Endothelial cell of umbilical vein (primary cell): ENCODE measurements at regions not wholly inside any gene's neighbourhood (a gene's known extent, or its start where the extent isn't known, plus 50 kb on each side); places are given as distances from the start of the nearest gene placed in this dataset.

Experiments used
- BruUV-seq: library from RNA; stranded (reverse); fragments of 400-500 nt; replicated peaks from 2 replicates; lab custom pipeline; 2021; lab: Mats Ljungman, UMichigan
- CTCF ChIA-PET: fragments of 300-600, 350-600 bp; sonication (Branson Sonifier 250); formaldehyde crosslinking; loops from one replicate; lab custom pipeline; 2021; ENCODE audit warnings: antibody characterized with exemption, inconsistent platforms; lab: Charles Lee
- POLR2A ChIA-PET: fragments of 300-600, 350-600 bp; sonication (Branson Sonifier 250); formaldehyde crosslinking; loops from one replicate; lab custom pipeline; 2021; ENCODE audit warnings: antibody characterized with exemption, inconsistent platforms; lab: Charles Lee
- DNase-seq: peaks from one replicate; pipeline ENCODE4 v3.0.0-alpha.2; 2011; ENCODE audit warnings: low read depth, low spot score
- FAIRE-seq: peaks from 2 replicates; lab custom pipeline; 2011; peaks lifted over from hg19 to GRCh38; lab: Jason Lieb, UNC
- H2AFZ ChIP-seq: 2 replicates; pipeline ENCODE4 v1.6.0; 2012; ENCODE audit warnings: low read depth, low read length, control low read depth, inconsistent platforms
- H3K27ac ChIP-seq: 2 replicates; pipeline ENCODE4 v1.5.1; 2011; ENCODE audit warnings: low read depth, mild to moderate bottlenecking, control low read depth, low read length, moderate library complexity; ENCODE audit not compliant: insufficient read depth
- H3K27me3 ChIP-seq, 2 experiments: 2 replicates each; pipeline versions ENCODE4 v1.6.0 to v1.6.1; 2011; ENCODE audit warnings: low read length in 2 of 2, mixed read lengths in 1 of 2; ENCODE audit not compliant: control insufficient read depth in 2 of 2, insufficient read depth in 2 of 2
- H3K36me3 ChIP-seq, 2 experiments: 2 replicates in 1 of 2; 3 replicates in 1 of 2; pipeline ENCODE4 v1.5.1; 2011; ENCODE audit warnings: low read length in 2 of 2, mild to moderate bottlenecking in 1 of 2, moderate library complexity in 1 of 2; ENCODE audit not compliant: control insufficient read depth in 2 of 2, insufficient read depth in 2 of 2; ENCODE audit errors: extremely low read depth in 1 of 2
- H3K4me1 ChIP-seq: 3 replicates; pipeline ENCODE4 v1.5.1; 2011; ENCODE audit warnings: mild to moderate bottlenecking, low read length; ENCODE audit not compliant: control insufficient read depth, insufficient read depth; ENCODE audit errors: extremely low read depth
- H3K4me2 ChIP-seq: 2 replicates; pipeline ENCODE4 v1.6.1; 2011; ENCODE audit warnings: low read length, control low read depth, mixed read lengths; ENCODE audit not compliant: insufficient read depth
- H3K4me3 ChIP-seq, 3 experiments: fragments of 200-600 bp in 1 of 3; sonication (generic), shearing (Covaris generic) in 1 of 3; replicated peaks in 1 of 3; 2 replicates each; pipeline ENCODE4 v1.5.1; 2011 to 2016; ENCODE audit warnings: control low read depth in 3 of 3, low read length in 3 of 3, mild to moderate bottlenecking in 2 of 3, inconsistent platforms in 1 of 3, low read depth in 1 of 3, moderate library complexity in 1 of 3; ENCODE audit not compliant: insufficient read depth in 1 of 3
- H3K79me2 ChIP-seq: 2 replicates; pipeline ENCODE4 v1.6.0; 2012; ENCODE audit warnings: low read length, inconsistent platforms; ENCODE audit not compliant: control insufficient read depth, insufficient read depth
- H3K9ac ChIP-seq: replicated peaks from 2 replicates; pipeline ENCODE3; 2011; ENCODE audit warnings: low read length, control low read depth; ENCODE audit not compliant: insufficient read depth; ENCODE audit errors: extremely low read depth
- H3K9me1 ChIP-seq: replicated peaks from 3 replicates; pipeline ENCODE4 v1.6.0; 2011; ENCODE audit warnings: mild to moderate bottlenecking, low read length; ENCODE audit not compliant: control insufficient read depth, insufficient read depth; ENCODE audit errors: extremely low read depth
- H3K9me3 ChIP-seq: replicated peaks from 2 replicates; pipeline ENCODE4 v1.5.1; 2012; ENCODE audit warnings: low read length, inconsistent platforms; ENCODE audit not compliant: control insufficient read depth, insufficient read depth
- H4K20me1 ChIP-seq: replicated peaks from 2 replicates; pipeline ENCODE3; 2011; ENCODE audit warnings: mild to moderate bottlenecking, low read length; ENCODE audit not compliant: control insufficient read depth, insufficient read depth; ENCODE audit errors: extremely low read depth
- CTCF ChIP-seq, 2 donors: IDR thresholded peaks; 1 replicate in 1 of 2; 2 replicates in 1 of 2; pipeline ENCODE4 v1.5.1; 2011; ENCODE audit warnings: low read length in 2 of 2, mild to moderate bottlenecking in 2 of 2, moderate library complexity in 2 of 2, control low read depth in 1 of 2, inconsistent platforms in 1 of 2, low read depth in 1 of 2; ENCODE audit not compliant: insufficient read depth in 1 of 2; ENCODE audit errors: extremely low read depth in 1 of 2
- FOS ChIP-seq: IDR thresholded peaks from 2 replicates; pipeline ENCODE4 v1.6.1; 2011; ENCODE audit warnings: mild to moderate bottlenecking, low read length, moderate library complexity, borderline replicate concordance; ENCODE audit not compliant: insufficient read depth
- JUN ChIP-seq: IDR thresholded peaks from 2 replicates; pipeline ENCODE4 v1.6.1; 2011; ENCODE audit warnings: borderline replicate concordance, low read depth; ENCODE audit not compliant: insufficient read length, insufficient read depth
- MAX ChIP-seq: IDR thresholded peaks from 2 replicates; pipeline ENCODE4 v1.6.1; 2011; ENCODE audit not compliant: insufficient read depth, insufficient read length
- MYC ChIP-seq: IDR thresholded peaks from one replicate; pipeline ENCODE4 v1.6.1; 2011; ENCODE audit warnings: mild to moderate bottlenecking, low read depth, low read length
- POLR2AphosphoS5 ChIP-seq: IDR thresholded peaks from 2 replicates; pipeline ENCODE4 v1.6.1; 2012; ENCODE audit warnings: low read depth, mild to moderate bottlenecking, control low read depth, low read length, moderate library complexity; ENCODE audit not compliant: insufficient read depth
- dilution Hi-C: fragments of 300-500 bp; cut with MboI; formaldehyde crosslinking; loops from one replicate; pipeline ENCODE4 v1.15.0; 2019; ENCODE audit warnings: low sequenced_read_pairs; ENCODE audit not compliant: extremely low pct_ligation_motif_present
- intact Hi-C: fragments of 100-400 bp; cut with micrococcal nuclease; formaldehyde crosslinking; loops from one replicate; pipeline ENCODE4 v1.10.0; 2022

- H3K4me1 ChIP-seq, result no peaks in the 10 kb centered on the region
- no peak overlapping the region for H3K9ac ChIP-seq
- no peaks in the 10 kb centered on the region for H4K20me1 ChIP-seq
- H3K4me3 ChIP-seq, result no peak overlapping the region
- no peaks in the 10 kb centered on the region for H3K79me2 ChIP-seq
- no peak overlapping the region for H3K27ac ChIP-seq
- H3K9me1 ChIP-seq, result no peaks in the 10 kb centered on the region
- no peaks in the 10 kb centered on the region for H3K36me3 ChIP-seq
- no peaks in the 10 kb centered on the region for H3K27me3 ChIP-seq
- BruUV-seq, result no TSS peak
- POLR2A ChIA-PET, result no interaction called here
- FAIRE-seq (no peak), DNase-seq (no peak)
- CTCF ChIA-PET, result interaction anchor here (0.6 to 5.6 kb wide), 4 partner anchors 137 to 165 kb away, joined by 3 to 85 read pairs (median 4); no protein-coding TSS in a partner anchor
- intact Hi-C loops (no loop called here), dilution Hi-C loops (no loop called here)
- H3K9me3 ChIP-seq, result no peaks in the 10 kb centered on the region
- TF ChIP-seq POLR2AphosphoS5 (no peak), MYC (no peak), CTCF (IDR thresholded peaks at IDR 0.05; ENCODE audit: extremely low read depth in 1 of 2, insufficient read depth in 1 of 2, low read depth in 1 of 2, low read length in 2 of 2) (no peak), FOS (no peak), JUN (no peak), MAX (no peak)
- no peak overlapping the region for H2AFZ ChIP-seq
- H3K4me2 ChIP-seq, result no peak overlapping the region
Observed at GRCh38 chr3:135905058-135905724, 60.3 kb upstream of the PPP2R3A start.
